Uterus (tissue), 2 donors: ENCODE measurements at regions not wholly inside any gene's neighbourhood (a gene's known extent, or its start where the extent isn't known, plus 50 kb on each side); places are given as distances from the start of the nearest gene placed in this dataset.

ENCODE experiments used
- CTCF ChIP-seq, 4 experiments: fragments of 200-600 bp in 2 of 4; fragments of 450-650 bp in 2 of 4; sonication (generic) in 2 of 4; IDR thresholded peaks; one replicate each; pipeline ENCODE4 v1.5.1; 2016 to 2019; ENCODE audit warnings: antibody characterized with exemption in 4 of 4, mild to moderate bottlenecking in 2 of 4, moderate library complexity in 1 of 4
- POLR2A ChIP-seq, 2 donors: fragments of 450-650 bp; IDR thresholded peaks; one replicate each; pipeline ENCODE4 v1.6.1; 2016; ENCODE audit warnings: antibody characterized with exemption in 2 of 2, mild to moderate bottlenecking in 1 of 2, moderate library complexity in 1 of 2

DNA sequence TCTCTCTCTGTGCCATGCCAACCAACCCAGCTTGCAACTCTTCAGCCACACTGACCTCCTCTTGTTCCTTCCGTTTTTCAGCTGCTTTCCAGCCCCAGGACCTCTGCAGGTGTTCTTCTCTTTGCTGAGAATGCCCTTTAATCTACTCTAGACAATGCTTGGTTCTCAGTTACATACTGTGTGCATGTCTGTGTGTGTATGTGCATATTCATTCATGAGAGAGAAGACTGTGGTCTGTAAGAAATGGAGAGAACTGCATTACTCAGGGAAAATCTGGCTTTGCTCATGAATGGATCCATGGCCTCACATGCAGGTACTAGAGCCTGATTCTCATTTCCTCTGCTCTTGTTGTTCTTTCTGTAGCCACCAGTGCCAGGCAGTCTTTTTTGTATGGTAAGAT is 636.9 kb upstream of the TENM3 start:
- TF ChIP-seq CTCF (IDR thresholded peaks at IDR 0.05), result no peak
- TF ChIP-seq POLR2A (IDR thresholded peaks at IDR 0.05), result no peak
